HG02840 (cell line): ENCODE measurements at regions not wholly inside any gene's neighbourhood (a gene's known extent, or its start where the extent isn't known, plus 50 kb on each side); places are given as distances from the start of the nearest gene placed in this dataset.

ENCODE experiments used
- ATAC-seq: cut with Tn5 transposase; IDR thresholded peaks from one replicate; pipeline ENCODE4 v1.9.1; 2021; ENCODE audit warnings: mild to moderate bottlenecking, moderate library complexity, moderate number of reproducible peaks; ENCODE audit not compliant: unreplicated experiment, low FRiP score

DNA sequence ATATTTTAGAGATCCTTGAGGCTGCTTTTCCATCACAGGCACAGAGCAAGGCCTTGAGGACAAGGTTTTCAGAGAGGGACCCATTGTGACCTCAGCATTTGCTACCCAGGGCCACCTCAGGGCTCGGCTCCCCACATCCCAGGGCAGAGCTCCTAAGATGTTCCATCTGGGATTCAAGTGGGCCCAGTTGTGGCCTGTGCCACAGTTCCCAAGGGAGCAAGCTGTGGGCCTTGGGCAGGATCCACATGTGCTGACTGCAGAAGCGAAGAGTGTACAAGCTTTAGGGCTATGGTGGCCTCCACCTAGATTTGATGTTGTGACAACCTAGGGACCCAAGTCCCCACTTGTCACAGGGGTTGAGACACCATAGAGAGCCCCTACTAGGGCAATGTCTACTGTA, 608.1 kb downstream of the HACE1 start:
- ATAC-seq: no peak

GRCh38 chr6:104240865-104241264, 618.9 kb downstream of the HACE1 start:
- no peak for ATAC-seq

- ATAC-seq: no peak
Observed at GRCh38 chr6:104239971-104240370, 619.7 kb downstream of the HACE1 start.

DNA sequence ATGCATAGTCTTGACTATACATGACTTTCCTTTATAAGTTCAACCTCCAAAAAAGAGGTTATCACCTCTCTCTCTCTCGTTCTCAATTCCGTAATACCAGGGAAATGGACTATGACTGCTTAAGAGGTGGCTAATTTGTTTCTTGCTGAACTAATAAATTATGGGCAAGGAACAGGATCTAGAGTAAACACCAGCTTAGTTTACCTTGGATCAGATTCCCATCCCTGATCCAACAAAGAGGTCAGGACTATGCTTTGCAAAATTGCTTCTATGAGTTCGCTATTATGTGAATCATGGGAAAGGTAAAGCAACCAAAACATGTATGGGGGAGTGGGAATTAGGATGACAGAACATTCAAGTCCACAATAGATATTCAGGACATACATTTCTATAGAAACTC, 630.7 kb downstream of the HACE1 start:
- ATAC-seq: no peak

GRCh38 chr6:104227508-104227907, 632.2 kb downstream of the HACE1 start:
- ATAC-seq: no peak

DNA sequence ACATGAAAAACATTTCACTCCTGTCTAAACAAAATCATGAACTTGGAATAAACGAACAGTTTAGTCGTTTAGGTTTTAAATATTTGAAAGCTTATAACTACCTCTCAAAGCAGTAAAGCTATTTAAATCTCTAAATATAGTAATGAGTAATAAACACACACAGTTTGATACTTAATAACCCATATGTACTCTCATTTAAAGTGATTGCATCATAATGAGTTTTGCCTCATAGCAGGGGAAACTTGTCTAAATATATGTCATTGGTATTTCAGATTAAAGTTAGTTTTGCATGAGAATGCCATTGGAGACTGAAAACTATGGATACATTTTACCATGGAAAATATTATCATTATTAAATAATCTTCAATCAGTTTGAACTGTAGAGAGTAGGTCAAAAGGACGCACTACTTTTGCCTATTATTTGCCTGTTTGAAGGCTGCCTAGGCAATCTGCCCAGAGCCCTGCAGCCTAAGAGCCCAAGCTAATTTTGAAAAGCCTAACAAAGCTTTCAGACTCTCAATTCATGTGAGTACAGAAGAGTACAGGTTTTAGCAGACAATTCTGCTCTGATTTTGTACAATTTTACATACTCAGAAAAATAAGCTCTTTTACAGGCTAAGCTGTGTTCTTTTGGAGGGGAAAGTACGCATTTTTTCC, 632.8 kb downstream of the HACE1 start:
- ATAC-seq: no peak

GRCh38 chr6:104218116-104218515, 641.6 kb downstream of the HACE1 start:
- no peak for ATAC-seq

DNA sequence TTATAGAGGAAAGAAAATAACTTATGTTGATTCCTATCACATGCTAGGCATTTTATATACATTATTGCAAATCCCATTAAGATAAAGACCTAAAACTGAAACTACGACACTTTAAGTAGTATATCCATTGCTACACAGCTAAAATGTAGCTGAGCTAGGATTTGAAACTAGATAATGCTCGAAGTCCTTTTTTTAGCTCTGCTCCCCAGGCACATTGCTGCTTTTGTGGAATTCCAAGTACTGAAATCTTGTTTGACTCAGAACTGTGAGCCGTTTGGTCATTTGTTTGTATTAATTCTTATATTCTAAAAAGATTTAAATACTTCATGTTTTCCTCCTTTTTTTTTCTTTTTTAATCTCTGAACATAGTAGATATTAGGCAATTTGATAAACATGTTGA, 644.8 kb downstream of the HACE1 start:
- ATAC-seq: no peak

- ATAC-seq: no peak
Observed at GRCh38 chr6:104212977-104213668, 646.6 kb downstream of the HACE1 start.

DNA sequence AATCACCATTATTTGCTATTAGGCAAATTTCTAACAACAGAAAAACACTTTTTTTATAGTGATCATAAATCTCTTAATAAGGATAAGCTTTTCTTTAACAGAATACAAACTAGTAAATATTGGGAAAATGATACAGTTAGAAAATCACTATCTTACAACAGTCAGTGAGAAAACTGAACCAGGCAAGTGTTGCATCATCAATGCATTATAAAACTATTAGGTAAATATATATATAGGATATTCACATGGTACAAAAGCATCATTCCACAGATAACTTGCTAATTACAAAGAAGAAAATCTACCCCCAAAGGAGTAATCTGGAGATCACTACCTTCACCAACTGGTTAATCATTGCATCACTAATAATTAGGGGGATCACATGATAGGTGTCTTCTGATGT, 652.1 kb downstream of the HACE1 start:
- ATAC-seq: no peak

- ATAC-seq: no peak
Observed at GRCh38 chr6:104201557-104201956, 658.2 kb downstream of the HACE1 start.

DNA sequence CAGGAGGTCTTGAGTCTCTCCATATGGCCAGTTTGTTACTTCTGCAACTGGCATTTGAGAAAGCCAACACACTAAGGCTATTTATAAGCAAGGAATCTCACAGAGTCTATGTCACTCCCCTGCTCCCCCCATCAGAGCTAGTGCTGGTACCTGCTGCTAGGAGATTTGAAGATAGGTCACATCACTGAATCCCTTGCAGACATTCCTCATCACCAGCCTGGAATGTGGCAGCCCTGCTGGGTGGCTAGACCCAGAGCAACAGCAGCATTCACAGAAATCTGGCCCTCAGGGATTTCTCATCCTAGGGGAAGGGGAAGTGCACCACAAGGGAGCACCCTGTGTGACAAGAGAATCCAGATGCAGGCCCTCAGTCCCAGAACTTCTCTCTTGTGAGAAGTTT, 672.1 kb downstream of the HACE1 start:
- ATAC-seq: no peak

- ATAC-seq: no peak
Observed at GRCh38 chr6:104186831-104187230, 672.9 kb downstream of the HACE1 start.

DNA sequence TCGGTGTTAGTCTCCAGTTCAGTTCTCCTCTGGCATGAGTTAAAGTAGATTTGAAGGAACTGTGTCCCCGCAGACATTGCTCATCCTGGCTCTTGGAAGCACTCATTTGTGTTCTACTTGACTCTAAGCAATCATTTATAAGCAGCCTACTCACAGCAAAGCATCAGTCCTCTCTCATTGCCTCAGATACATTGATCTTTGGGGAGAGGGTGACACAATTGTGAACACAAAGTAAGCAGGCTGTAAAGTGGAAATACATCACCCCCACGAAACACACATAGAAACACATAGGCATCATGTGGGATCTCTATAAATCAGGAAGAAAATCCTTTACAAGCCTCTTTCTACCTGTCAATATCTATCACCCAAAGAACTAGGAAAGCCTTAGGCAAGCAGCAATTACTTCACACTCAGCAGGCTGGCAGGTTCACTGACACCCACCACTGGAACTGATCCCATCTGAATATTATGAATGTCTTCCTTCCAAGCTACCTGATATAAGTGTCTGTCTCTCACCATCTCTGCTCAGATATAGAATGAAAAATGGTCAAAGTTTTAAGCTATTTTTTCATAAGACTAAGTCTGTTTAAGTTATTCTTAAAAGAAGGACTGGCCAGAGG, 675.8 kb downstream of the HACE1 start:
- ATAC-seq: no peak

DNA sequence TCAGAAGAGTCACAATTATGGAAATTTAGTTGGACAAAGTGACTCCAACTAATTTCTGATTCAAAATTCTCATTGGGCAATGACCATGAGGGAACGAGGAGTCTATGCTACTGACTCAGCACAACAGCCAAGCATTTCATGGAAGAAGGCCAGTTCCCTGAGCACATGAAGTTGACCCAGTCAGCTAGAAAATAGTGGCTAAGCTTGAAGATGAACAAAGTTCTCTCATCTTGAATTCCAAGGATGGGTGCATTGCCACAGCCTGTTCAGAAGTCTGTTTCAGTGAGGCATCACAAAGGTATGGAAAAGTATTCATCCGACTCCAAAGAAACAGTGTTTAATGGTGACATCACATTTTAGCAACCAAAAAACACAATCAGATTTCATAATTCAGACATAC, 676.9 kb downstream of the HACE1 start:
- ATAC-seq: no peak

- no peak for ATAC-seq
Observed at GRCh38 chr6:104173668-104174067, 686.1 kb downstream of the HACE1 start.

- ATAC-seq: no peak
Observed at GRCh38 chr6:104170401-104170800, 689.3 kb downstream of the HACE1 start.

DNA sequence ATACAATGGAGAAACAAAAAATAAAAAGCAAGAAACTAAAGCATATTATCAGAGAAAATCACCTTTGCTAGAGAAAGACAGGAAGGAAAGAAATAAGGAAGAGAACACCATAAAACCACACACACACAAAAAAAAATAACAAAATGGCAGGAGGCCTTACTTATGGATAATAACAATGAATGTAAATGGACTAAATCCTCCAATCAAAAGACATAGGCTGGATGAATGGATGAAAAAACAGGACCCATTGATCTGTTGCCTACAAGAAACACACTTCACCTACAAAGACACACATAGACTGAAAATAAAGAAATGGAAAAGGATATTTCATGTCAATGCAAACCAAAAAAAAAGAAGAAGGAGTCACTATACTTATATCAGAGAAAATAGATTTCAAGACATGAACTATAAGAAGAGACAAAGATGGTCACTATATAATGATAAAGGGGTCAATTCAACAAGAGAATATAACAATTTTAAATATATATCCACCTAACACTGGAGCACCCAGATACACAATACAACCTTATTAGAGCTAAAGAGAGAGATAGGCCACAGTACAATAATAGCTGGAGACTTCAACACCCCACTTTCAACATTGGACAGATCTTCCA, 693.6 kb downstream of the HACE1 start:
- ATAC-seq: no peak

GRCh38 chr6:104162036-104162669, 697.6 kb downstream of the HACE1 start:
- ATAC-seq: no peak

DNA sequence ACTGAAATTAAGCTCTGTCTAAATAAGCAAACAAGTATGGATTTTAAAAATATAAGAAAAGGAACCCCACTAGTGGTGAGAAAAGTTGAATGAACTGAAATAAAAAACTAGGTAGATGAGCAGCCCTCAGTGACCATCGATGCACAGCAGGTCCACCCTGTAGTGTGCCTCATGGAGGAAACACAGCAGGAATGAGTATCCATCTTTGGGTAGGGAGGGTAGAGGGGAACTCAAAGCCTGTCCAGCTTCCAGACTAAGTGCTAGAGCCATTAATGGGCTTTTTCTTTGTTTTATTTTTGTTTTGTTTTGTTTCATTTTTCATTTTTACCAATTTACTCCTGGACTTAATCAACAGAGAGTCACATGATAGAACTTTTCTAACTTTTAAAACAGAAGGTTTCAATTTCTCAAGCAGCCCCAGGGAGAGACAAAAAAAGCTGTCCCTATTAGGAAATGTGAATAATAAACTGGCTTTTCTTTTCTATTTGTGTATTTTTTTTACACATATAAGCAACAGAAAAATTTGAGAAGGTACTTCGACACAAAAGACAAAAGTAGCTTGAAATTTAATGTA, 700.6 kb downstream of the HACE1 start:
- no peak for ATAC-seq

DNA sequence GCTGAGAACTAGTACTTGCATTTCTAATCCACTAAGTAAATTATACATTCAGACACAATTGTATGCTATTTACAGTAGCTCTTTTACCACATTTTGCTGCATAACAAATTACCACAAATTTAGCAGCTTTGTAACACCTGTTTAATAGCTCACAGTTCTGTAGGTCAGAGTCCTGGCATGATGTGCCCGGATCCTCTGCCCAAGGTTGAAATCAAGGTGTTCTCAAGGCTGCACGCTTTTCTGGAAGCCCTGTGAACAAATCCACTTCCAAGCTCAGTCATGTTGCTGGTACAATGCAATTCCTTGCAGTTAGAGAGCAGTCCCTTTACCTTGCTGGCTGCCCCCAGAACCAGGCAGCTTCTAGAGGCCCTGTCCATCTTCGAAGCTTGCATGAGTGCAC, 716.0 kb downstream of the HACE1 start:
- ATAC-seq: no peak
